ENCODE measurements at regions not wholly inside any gene's neighbourhood (a gene's known extent, or its start where the extent isn't known, plus 50 kb on each side); places are given as distances from the start of the nearest gene placed in this dataset.

DNA sequence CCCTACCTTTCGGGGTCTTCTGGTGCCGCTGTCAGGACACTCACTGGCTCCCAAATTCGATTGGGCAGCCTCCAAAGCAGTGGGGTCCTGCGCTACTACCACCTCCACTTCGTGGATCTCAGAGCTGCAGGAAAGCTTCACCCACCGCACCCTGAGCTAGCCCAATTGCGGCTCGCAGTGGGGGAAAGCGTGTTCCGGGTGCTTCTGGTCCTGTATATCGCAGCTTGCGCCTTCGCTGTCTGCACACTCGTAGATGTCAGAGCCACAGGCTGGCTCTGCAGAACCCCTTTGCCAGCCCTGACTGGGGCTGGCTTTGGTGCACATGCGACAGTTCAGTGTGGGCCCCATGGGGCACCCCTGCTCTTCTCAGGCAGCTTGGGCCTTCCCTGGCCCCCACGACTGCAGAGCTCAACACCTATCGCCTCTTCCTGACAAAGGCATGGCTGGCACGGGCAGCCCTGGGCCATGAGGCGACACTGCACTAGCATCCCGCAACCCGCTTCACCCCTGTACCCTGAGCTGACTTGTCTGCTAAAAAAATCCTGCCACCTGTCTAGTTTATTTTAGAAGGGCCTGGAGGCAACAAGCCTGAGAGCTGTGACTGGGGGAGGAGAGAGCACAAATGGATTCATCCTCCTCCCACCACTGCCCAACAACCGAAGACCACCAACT, 78.7 kb upstream of the ABI1 start:
- TF ChIP-seq, protein P1, sequence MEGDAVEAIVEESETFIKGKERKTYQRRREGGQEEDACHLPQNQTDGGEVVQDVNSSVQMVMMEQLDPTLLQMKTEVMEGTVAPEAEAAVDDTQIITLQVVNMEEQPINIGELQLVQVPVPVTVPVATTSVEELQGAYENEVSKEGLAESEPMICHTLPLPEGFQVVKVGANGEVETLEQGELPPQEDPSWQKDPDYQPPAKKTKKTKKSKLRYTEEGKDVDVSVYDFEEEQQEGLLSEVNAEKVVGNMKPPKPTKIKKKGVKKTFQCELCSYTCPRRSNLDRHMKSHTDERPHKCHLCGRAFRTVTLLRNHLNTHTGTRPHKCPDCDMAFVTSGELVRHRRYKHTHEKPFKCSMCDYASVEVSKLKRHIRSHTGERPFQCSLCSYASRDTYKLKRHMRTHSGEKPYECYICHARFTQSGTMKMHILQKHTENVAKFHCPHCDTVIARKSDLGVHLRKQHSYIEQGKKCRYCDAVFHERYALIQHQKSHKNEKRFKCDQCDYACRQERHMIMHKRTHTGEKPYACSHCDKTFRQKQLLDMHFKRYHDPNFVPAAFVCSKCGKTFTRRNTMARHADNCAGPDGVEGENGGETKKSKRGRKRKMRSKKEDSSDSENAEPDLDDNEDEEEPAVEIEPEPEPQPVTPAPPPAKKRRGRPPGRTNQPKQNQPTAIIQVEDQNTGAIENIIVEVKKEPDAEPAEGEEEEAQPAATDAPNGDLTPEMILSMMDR (IDR thresholded peaks at IDR 0.05) = no peak
- TF ChIP-seq POLR2A (IDR thresholded peaks at IDR 0.05) = no peak
- TF ChIP-seq EP300 (IDR thresholded peaks at IDR 0.05) = no peak
